GM18511 (cell line): ENCODE measurements at regions not wholly inside any gene's neighbourhood (a gene's known extent, or its start where the extent isn't known, plus 50 kb on each side); places are given as distances from the start of the nearest gene placed in this dataset.
"Not testable (repeated sequence)": the region's sequence is repeated elsewhere in the genome, so short reads cannot be mapped to it uniquely, and the experiment has no call there.

Experiments used
- ATAC-seq: cut with Tn5 transposase; IDR thresholded peaks from one replicate; pipeline ENCODE4 v1.9.1; 2021; ENCODE audit warnings: mild to moderate bottlenecking, moderate library complexity; ENCODE audit not compliant: unreplicated experiment

- ATAC-seq, result no peak
Observed at GRCh38 chr2:16227811-16228462, 287.6 kb downstream of the MYCN start.

- no peak for ATAC-seq
Observed at GRCh38 chr2:16226943-16227664, 286.8 kb downstream of the MYCN start.

GRCh38 chr2:16226381-16226780 lies 286.0 kb downstream of the MYCN start:
- ATAC-seq, result no peak

GRCh38 chr2:16225545-16225944 lies 285.2 kb downstream of the MYCN start:
- no peak for ATAC-seq

- ATAC-seq, result no peak
Observed at GRCh38 chr2:16225071-16225470, 284.7 kb downstream of the MYCN start.

GRCh38 chr2:16224298-16225045 lies 284.1 kb downstream of the MYCN start:
- no peak for ATAC-seq

- no peak for ATAC-seq
Observed at GRCh38 chr2:16223841-16224177, 283.5 kb downstream of the MYCN start.

- no peak for ATAC-seq
Observed at GRCh38 chr2:16223161-16223840, 283.0 kb downstream of the MYCN start.

GRCh38 chr2:16222326-16222725 lies 282.0 kb downstream of the MYCN start:
- no peak for ATAC-seq

GRCh38 chr2:16221461-16222010 lies 281.2 kb downstream of the MYCN start:
- no peak for ATAC-seq

GRCh38 chr2:16219292-16219975 lies 279.1 kb downstream of the MYCN start:
- ATAC-seq, result no peak

GRCh38 chr2:16218625-16219024 lies 278.3 kb downstream of the MYCN start:
- ATAC-seq, result peak; percentile 55

- ATAC-seq, result no peak
Observed at GRCh38 chr2:16218161-16218560, 277.8 kb downstream of the MYCN start.

- not testable (repeated sequence) for ATAC-seq
Observed at GRCh38 chr2:16217741-16218140, 277.4 kb downstream of the MYCN start.

- ATAC-seq, result no peak
Observed at GRCh38 chr2:16217291-16217690, 276.9 kb downstream of the MYCN start.

GRCh38 chr2:16216558-16216945 lies 276.2 kb downstream of the MYCN start:
- no peak for ATAC-seq

GRCh38 chr2:16215902-16216557 lies 275.7 kb downstream of the MYCN start:
- ATAC-seq, result no peak

GRCh38 chr2:16214861-16215260 lies 274.5 kb downstream of the MYCN start:
- no peak for ATAC-seq

- no peak for ATAC-seq
Observed at GRCh38 chr2:16214391-16214790, 274.0 kb downstream of the MYCN start.

- no peak for ATAC-seq
Observed at GRCh38 chr2:16212321-16212720, 272.0 kb downstream of the MYCN start.
